Keratinocyte (primary cell): ENCODE measurements at regions not wholly inside any gene's neighbourhood (a gene's known extent, or its start where the extent isn't known, plus 50 kb on each side); places are given as distances from the start of the nearest gene placed in this dataset.

Source experiments
- CTCF ChIP-seq, 3 experiments: IDR thresholded peaks in 1 of 3; conservative IDR thresholded peaks in 1 of 3; optimal IDR thresholded peaks in 1 of 3; 2 replicates in 2 of 3; 3 replicates in 1 of 3; pipeline versions ENCODE3 to v1.5.1; 2011; ENCODE audit warnings: low read length in 3 of 3, mild to moderate bottlenecking in 3 of 3, moderate library complexity in 2 of 3, control low read depth in 1 of 3, inconsistent platforms in 1 of 3; ENCODE audit not compliant: insufficient read depth in 2 of 3; ENCODE audit errors: extremely low read depth in 1 of 3
- EZH2 ChIP-seq: IDR thresholded peaks from one replicate; pipeline ENCODE4 v1.6.1; 2012; ENCODE audit warnings: inconsistent platforms, mild to moderate bottlenecking, low read length, moderate library complexity

DNA sequence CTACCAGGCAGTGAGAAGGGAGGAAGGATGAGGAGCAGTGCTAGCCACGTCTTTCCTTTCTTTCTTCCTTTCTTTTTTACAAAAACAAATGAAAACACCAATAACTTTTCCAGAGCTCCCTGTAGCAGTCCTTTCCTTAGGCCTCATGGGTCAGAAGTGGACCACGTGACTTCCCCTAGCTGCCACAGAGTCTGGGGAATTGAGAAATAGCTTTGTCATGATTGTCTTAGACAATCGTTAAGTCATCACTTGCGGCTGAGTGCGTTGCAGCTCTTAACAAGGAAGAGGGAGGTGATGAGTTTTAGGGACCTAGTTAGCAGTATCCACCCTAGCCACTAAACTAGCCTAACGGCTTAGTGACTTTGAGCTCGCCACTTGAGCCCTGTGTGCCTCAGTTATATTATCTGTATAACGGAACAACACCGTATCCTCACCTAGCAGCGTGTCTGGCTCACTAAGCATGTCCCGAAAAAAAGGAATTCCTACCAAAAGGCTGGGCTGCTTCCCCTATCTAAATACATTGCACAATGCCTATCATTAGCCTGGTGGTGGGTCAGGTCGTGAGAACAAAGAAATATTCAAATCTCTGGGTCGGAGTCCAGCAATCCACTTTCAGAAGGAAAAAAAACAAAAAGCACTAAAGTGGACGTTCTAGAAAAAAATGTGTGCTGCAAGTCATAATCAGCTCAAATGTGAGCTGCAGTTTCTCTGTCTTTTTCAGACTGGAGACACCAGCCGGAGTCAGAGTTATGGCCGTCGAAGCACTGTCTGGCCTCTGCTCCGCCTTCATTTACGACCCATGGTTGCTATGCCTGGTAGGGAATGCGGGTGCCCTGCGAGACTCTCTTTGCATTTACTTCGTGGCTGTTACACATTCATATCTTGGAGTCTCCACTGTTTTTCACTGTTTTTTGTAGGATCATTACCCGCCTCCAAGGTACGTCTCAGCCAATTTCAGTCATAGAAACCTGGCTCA is 338.5 kb upstream of the FOXK1 start:
- TF ChIP-seq CTCF (optimal IDR thresholded peaks at IDR 0.05 in 1 of 3, IDR thresholded peaks at IDR 0.05 in 1 of 3, conservative IDR thresholded peaks at IDR 0.05 in 1 of 3; ENCODE audit: extremely low read depth in 1 of 3, insufficient read depth in 2 of 3, low read length in 3 of 3), result no peak
- TF ChIP-seq EZH2, result no peak
